ENCODE measurements at regions not wholly inside any gene's neighbourhood (a gene's known extent, or its start where the extent isn't known, plus 50 kb on each side); places are given as distances from the start of the nearest gene placed in this dataset.

DNA sequence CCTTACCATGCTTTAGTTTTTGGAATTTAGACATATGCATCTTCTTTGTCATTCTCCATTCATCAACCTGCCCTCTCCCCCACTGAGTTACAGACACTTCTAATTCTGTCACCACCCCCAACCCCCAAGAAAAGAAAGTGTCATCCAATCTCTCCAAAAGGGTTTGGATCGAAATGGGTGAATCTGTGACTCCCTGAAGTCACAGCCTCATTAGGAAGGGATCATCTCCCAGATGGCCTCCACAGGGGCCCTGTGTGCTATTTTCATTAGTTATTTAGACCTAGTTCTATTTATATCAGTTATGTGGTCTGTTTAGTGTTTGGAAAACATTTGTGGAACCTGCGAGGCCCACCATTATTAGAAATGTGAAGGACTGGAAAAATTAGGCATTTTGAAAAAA, 191.0 kb upstream of the ATP2B1 start:
- Histone ChIP-seq H3K36me3 (replicated peaks in 1 of 2; ENCODE audit: insufficient read depth in 1 of 2, low read depth in 2 of 2) (no peaks in the 10 kb centered on the region), H3K4me1 (no peaks in the 10 kb centered on the region), H3K9me3 (no peaks in the 10 kb centered on the region), H3K27me3 (no peaks in the 10 kb centered on the region), H3K4me3 (no peak overlapping the region), H3K27ac (no peak overlapping the region)
- intact Hi-C loops (cut with DNase I) = no loop called here
- ATAC-seq = no peak
- no peak for DNase-seq
- no peak for TF ChIP-seq POLR2A (IDR thresholded peaks at IDR 0.05)
- TF ChIP-seq, protein P1, sequence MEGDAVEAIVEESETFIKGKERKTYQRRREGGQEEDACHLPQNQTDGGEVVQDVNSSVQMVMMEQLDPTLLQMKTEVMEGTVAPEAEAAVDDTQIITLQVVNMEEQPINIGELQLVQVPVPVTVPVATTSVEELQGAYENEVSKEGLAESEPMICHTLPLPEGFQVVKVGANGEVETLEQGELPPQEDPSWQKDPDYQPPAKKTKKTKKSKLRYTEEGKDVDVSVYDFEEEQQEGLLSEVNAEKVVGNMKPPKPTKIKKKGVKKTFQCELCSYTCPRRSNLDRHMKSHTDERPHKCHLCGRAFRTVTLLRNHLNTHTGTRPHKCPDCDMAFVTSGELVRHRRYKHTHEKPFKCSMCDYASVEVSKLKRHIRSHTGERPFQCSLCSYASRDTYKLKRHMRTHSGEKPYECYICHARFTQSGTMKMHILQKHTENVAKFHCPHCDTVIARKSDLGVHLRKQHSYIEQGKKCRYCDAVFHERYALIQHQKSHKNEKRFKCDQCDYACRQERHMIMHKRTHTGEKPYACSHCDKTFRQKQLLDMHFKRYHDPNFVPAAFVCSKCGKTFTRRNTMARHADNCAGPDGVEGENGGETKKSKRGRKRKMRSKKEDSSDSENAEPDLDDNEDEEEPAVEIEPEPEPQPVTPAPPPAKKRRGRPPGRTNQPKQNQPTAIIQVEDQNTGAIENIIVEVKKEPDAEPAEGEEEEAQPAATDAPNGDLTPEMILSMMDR (IDR thresholded peaks at IDR 0.05) = no peak
- WGBS, 2 donors = 71 to 90% methylated on average over 2 of the region's 2 CpGs

DNA sequence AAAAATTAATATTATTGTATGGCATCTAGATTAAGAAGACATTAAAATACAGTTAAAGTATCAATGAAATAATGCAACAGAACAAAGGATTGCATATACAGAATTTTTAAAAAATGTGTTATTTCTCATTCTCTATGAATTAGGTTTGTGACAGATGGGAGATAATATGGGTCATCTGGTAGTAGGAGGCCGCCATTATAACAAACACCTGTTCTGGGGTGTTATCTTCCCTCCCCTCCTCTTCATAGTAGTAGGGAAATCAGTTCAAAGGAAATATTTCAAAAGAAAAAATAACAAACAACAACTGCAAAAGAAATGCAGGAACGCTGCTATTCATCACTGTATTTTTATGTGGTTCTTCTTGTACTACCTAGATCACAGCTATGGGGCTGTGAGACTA, 187.0 kb upstream of the ATP2B1 start:
- ATAC-seq = no peak
- no peak overlapping the region for H3K27ac ChIP-seq
- DNase-seq = no peak
- 69 to 76% methylated on average over 2 of the region's 2 CpGs for WGBS, 2 donors
- no peaks in the 10 kb centered on the region for H3K4me1 ChIP-seq
- intact Hi-C loops (cut with DNase I) = no loop called here
- no peaks in the 10 kb centered on the region for H3K9me3 ChIP-seq
- H3K4me3 ChIP-seq = no peak overlapping the region
- TF ChIP-seq, protein P1 (IDR thresholded peaks at IDR 0.05) = no peak
- no peak for TF ChIP-seq POLR2A (IDR thresholded peaks at IDR 0.05)
- no peaks in the 10 kb centered on the region for H3K36me3 ChIP-seq (replicated peaks in 1 of 2; ENCODE audit: insufficient read depth in 1 of 2, low read depth in 2 of 2)
- no peaks in the 10 kb centered on the region for H3K27me3 ChIP-seq

DNA sequence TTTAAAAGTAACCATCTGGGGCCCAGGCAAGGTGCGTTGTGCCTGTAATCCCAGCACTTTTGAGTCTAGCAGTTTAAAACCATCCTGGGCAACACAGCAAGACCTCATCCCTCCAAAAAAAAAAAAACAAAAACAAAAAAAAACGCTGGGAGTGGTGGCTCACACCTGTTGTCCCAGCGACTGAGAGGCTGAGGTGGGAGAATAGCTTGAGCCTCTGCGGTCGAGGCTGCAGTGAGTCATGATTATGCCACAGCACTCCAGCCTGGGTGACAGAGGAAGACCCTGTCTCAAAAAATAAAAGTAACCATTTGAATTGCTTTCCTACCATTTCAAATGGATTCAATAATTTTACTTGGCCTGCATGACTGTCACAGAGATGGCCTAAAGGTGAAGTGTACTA, 186.5 kb upstream of the ATP2B1 start:
- Histone ChIP-seq H3K4me1 (no peaks in the 10 kb centered on the region), H3K27me3 (no peaks in the 10 kb centered on the region), H3K9me3 (no peaks in the 10 kb centered on the region), H3K4me3 (no peak overlapping the region), H3K27ac (no peak overlapping the region), H3K36me3 (replicated peaks in 1 of 2; ENCODE audit: insufficient read depth in 1 of 2, low read depth in 2 of 2) (no peaks in the 10 kb centered on the region)
- DNase-seq (no peak), ATAC-seq (no peak)
- WGBS, 2 donors = 83 to 87% methylated on average over 5 of the region's 5 CpGs
- no peak for TF ChIP-seq POLR2A (IDR thresholded peaks at IDR 0.05)
- TF ChIP-seq, protein P1 (IDR thresholded peaks at IDR 0.05) = no peak
- intact Hi-C loops (cut with DNase I) = no loop called here

DNA sequence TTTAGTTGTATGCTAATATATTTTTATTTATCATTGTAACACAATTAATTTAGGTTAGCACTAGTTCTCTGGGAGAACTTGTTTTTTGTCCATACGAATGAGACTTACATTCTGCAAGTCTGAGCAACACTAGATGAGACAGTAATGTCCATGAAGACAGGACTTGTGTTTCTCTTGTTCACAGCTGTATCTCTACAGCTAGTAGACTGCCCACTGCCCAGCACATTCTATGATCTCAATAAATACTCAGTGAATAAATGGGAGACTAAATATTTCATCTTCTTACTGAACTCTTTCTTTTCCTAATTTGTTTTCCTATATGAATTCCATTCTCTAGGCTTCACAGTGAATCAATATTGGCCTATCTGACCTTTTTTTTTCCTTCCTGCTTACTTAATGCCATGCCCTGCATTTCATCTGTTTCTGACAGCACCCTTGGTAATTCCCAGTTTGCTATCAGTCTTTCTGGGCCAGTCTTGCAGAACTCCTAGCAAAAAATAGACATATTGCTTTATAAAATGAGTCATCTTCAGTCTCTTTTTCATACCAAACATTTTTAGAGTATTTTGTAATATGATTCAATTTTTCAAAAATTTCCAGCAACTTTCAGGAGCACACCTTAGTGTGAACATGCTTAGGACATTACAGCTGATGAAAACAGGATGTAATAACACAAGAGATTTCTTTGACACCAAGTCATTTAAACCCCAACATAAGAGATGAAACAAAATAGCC, 185.5 kb upstream of the ATP2B1 start:
- no peaks in the 10 kb centered on the region for H3K4me1 ChIP-seq
- 56 to 68% methylated on average over 1 of the region's 1 CpG for WGBS, 2 donors
- H3K27me3 ChIP-seq = no peaks in the 10 kb centered on the region
- no peak overlapping the region for H3K27ac ChIP-seq
- DNase-seq (no peak), ATAC-seq (no peak)
- intact Hi-C loops (cut with DNase I) = no loop called here
- no peaks in the 10 kb centered on the region for H3K9me3 ChIP-seq
- TF ChIP-seq, protein P1 (IDR thresholded peaks at IDR 0.05) = no peak
- no peak for TF ChIP-seq POLR2A (IDR thresholded peaks at IDR 0.05)
- H3K36me3 ChIP-seq (replicated peaks in 1 of 2; ENCODE audit: insufficient read depth in 1 of 2, low read depth in 2 of 2) = no peaks in the 10 kb centered on the region
- no peak overlapping the region for H3K4me3 ChIP-seq

DNA sequence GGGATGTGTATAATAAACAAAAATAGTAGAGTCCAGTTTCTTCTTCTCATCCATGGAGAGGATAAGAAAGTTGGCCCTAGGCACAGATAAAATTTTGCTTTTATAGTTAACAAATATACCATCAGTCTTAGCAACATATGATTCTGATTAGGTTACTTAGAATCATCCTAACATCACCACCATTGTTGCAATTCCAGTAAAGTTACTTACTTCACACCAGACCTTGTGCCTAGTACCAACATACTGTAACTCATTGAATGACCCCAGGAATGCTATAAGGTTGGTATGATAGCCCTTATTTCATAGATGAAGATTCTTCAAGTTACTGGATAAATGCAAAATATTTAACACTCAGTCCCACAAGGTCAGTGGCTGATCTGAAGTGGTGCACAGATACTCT, 183.8 kb upstream of the ATP2B1 start:
- intact Hi-C loops (cut with DNase I) = no loop called here
- Histone ChIP-seq H3K27ac (no peak overlapping the region), H3K9me3 (no peaks in the 10 kb centered on the region), H3K4me1 (no peaks in the 10 kb centered on the region), H3K4me3 (no peak overlapping the region), H3K27me3 (no peaks in the 10 kb centered on the region), H3K36me3 (replicated peaks in 1 of 2; ENCODE audit: insufficient read depth in 1 of 2, low read depth in 2 of 2) (no peaks in the 10 kb centered on the region)
- no peak for DNase-seq
- TF ChIP-seq, protein P1 (IDR thresholded peaks at IDR 0.05) = no peak
- no peak for TF ChIP-seq POLR2A (IDR thresholded peaks at IDR 0.05)
- no peak for ATAC-seq
